ENCODE measurements at regions not wholly inside any gene's neighbourhood (a gene's known extent, or its start where the extent isn't known, plus 50 kb on each side); places are given as distances from the start of the nearest gene placed in this dataset.

DNA sequence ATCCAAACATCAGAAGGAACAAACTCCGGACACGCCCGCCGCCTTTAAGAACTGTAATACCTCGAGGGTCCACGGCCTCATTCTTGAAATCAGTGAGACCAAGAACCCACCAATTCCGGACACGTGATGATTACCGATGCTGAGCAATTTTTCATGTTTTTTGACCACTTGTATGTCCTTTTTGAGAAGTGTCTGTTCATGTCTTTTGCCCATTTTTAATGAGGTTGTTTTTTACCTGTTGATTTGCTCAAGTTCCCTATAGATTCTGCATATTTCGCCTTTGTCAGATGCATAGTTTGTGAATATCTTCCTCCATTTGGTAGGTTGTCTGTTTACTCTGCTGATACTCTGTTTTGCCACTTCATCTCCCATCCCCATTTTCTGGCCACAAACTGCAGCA is 150.4 kb downstream of the IRS1 start:
- TF ChIP-seq, protein P1, sequence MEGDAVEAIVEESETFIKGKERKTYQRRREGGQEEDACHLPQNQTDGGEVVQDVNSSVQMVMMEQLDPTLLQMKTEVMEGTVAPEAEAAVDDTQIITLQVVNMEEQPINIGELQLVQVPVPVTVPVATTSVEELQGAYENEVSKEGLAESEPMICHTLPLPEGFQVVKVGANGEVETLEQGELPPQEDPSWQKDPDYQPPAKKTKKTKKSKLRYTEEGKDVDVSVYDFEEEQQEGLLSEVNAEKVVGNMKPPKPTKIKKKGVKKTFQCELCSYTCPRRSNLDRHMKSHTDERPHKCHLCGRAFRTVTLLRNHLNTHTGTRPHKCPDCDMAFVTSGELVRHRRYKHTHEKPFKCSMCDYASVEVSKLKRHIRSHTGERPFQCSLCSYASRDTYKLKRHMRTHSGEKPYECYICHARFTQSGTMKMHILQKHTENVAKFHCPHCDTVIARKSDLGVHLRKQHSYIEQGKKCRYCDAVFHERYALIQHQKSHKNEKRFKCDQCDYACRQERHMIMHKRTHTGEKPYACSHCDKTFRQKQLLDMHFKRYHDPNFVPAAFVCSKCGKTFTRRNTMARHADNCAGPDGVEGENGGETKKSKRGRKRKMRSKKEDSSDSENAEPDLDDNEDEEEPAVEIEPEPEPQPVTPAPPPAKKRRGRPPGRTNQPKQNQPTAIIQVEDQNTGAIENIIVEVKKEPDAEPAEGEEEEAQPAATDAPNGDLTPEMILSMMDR (IDR thresholded peaks at IDR 0.05): no peak
- no peak for TF ChIP-seq POLR2A (IDR thresholded peaks at IDR 0.05)
